ENCODE measurements at regions not wholly inside any gene's neighbourhood (a gene's known extent, or its start where the extent isn't known, plus 50 kb on each side); places are given as distances from the start of the nearest gene placed in this dataset.

GRCh38 chr4:34664051-34664450 is 1580.3 kb downstream of the ARAP2 start:
- TF ChIP-seq SIN3A (IDR thresholded peaks at IDR 0.05; ENCODE audit: low read depth) = no peak
- TF ChIP-seq SRF (IDR thresholded peaks at IDR 0.05; ENCODE audit: low read depth) = no peak
- no peak for TF ChIP-seq EZH2phosphoT487 (IDR thresholded peaks at IDR 0.05; ENCODE audit: borderline replicate concordance)
- TF ChIP-seq RAD21 (IDR thresholded peaks at IDR 0.05; ENCODE audit: low read depth) = no peak
- no peak for TF ChIP-seq FOSL1 (IDR thresholded peaks at IDR 0.05; ENCODE audit: low read depth)
- no peak for TF ChIP-seq CEBPB (IDR thresholded peaks at IDR 0.05; ENCODE audit: low read depth)
- TF ChIP-seq EGR1 (IDR thresholded peaks at IDR 0.05; ENCODE audit: low read depth) = no peak
- no peak for TF ChIP-seq CTCF (IDR thresholded peaks at IDR 0.05 in 2 of 3, conservative IDR thresholded peaks at IDR 0.05 in 1 of 3; ENCODE audit: borderline replicate concordance in 1 of 3, insufficient read depth in 1 of 3, low read depth in 2 of 3, low read length in 2 of 3)
- H3K4me2 ChIP-seq (ENCODE audit: low read length) = no peak overlapping the region
- no peaks in the 10 kb centered on the region for H3K27me3 ChIP-seq (ENCODE audit: insufficient read depth, low read length)
- H3K4me3 ChIP-seq (replicated peaks in 1 of 2; ENCODE audit: low read depth in 1 of 2, low read length in 2 of 2) = no peak overlapping the region
- no TSS peak for BruUV-seq (replicated peaks)
- H4K20me1 ChIP-seq (ENCODE audit: insufficient read depth) = no peaks in the 10 kb centered on the region
- no peak overlapping the region for H2AFZ ChIP-seq (ENCODE audit: low read depth, low read length, poor library complexity, severe bottlenecking)
- DNase-seq (ENCODE audit: low read depth, low spot score) (no peak), ATAC-seq (no peak)
- POLR2A ChIA-PET = no interaction called here
- intact Hi-C loops (cut with micrococcal nuclease) = no loop called here
- no peaks in the 10 kb centered on the region for H3K79me2 ChIP-seq (ENCODE audit: insufficient read depth, low read length)
- no peaks in the 10 kb centered on the region for H3K36me3 ChIP-seq (ENCODE audit: control insufficient read depth in 1 of 2, insufficient read depth in 2 of 2, low read length in 2 of 2)
- no peaks in the 10 kb centered on the region for H3K4me1 ChIP-seq (ENCODE audit: control insufficient read depth in 1 of 2, insufficient read depth in 2 of 2, low read length in 2 of 2)
- H3K9me3 ChIP-seq (ENCODE audit: control insufficient read depth in 1 of 2, insufficient read depth in 1 of 2, low read depth in 1 of 2, low read length in 2 of 2) = no peaks in the 10 kb centered on the region
- H3K27ac ChIP-seq (ENCODE audit: low read depth, low read length) = no peak overlapping the region
- no peaks in the 10 kb centered on the region for H3K9me2 ChIP-seq (ENCODE audit: insufficient read depth)
- no peak overlapping the region for H3K9ac ChIP-seq (ENCODE audit: low read length)
- RAD21 ChIA-PET (ENCODE audit: low non-redundant PET in 1 of 2, low total read pairs in 2 of 2, uncharacterized antibody in 2 of 2, unreplicated experiment in 2 of 2) = no interaction called here
- CTCF ChIA-PET = no interaction called here

- no peak overlapping the region for H3K27ac ChIP-seq (ENCODE audit: low read depth, low read length)
- ChIA-PET POLR2A (no interaction called here), RAD21 (ENCODE audit: low non-redundant PET in 1 of 2, low total read pairs in 2 of 2, uncharacterized antibody in 2 of 2, unreplicated experiment in 2 of 2) (no interaction called here), CTCF (no interaction called here)
- H4K20me1 ChIP-seq (ENCODE audit: insufficient read depth) = no peaks in the 10 kb centered on the region
- peak; percentile 36; the same call in 1 of the 2 replicates for TF ChIP-seq JUND (IDR thresholded peaks at IDR 0.05)
- TF ChIP-seq ELF1 (IDR thresholded peaks at IDR 0.05; ENCODE audit: borderline replicate concordance, low read depth) = peak; percentile 29
- TF ChIP-seq ZFX (IDR thresholded peaks at IDR 0.05) = no peak
- TF ChIP-seq CBX3 (IDR thresholded peaks at IDR 0.05; ENCODE audit: low read depth) = peak; percentile 51; the same call in 1 of the 2 replicates
- no peak for TF ChIP-seq EZH2phosphoT487 (IDR thresholded peaks at IDR 0.05; ENCODE audit: borderline replicate concordance)
- peak; percentile 32; the same call in 1 of the 2 replicates for TF ChIP-seq RAD21 (IDR thresholded peaks at IDR 0.05; ENCODE audit: low read depth)
- TF ChIP-seq SP1 (IDR thresholded peaks at IDR 0.05; ENCODE audit: low read depth) = 0 out of 2 replicates have a peak, but pooled peaks have one; percentile 23
- peak; percentile 60; the same call in 1 of the 2 replicates for ATAC-seq
- no peaks in the 10 kb centered on the region for H3K36me3 ChIP-seq (ENCODE audit: control insufficient read depth in 1 of 2, insufficient read depth in 2 of 2, low read length in 2 of 2)
- H3K9me2 ChIP-seq (ENCODE audit: insufficient read depth) = no peaks in the 10 kb centered on the region
- no peak overlapping the region for H3K9ac ChIP-seq (ENCODE audit: low read length)
- H3K27me3 ChIP-seq (ENCODE audit: insufficient read depth, low read length) = no peaks in the 10 kb centered on the region
- peak; percentile 29 for DNase-seq (ENCODE audit: low read depth, low spot score)
- no TSS peak for BruUV-seq (replicated peaks)
- peaks cover 0 to 7% of the 10 kb centered on the region in 2 experiments; a peak in 1 of 4 replicates for H3K4me1 ChIP-seq (ENCODE audit: control insufficient read depth in 1 of 2, insufficient read depth in 2 of 2, low read length in 2 of 2)
- no peaks in the 10 kb centered on the region for H3K79me2 ChIP-seq (ENCODE audit: insufficient read depth, low read length)
- H3K9me3 ChIP-seq (ENCODE audit: control insufficient read depth in 1 of 2, insufficient read depth in 1 of 2, low read depth in 1 of 2, low read length in 2 of 2) = no peaks in the 10 kb centered on the region
- H3K4me2 ChIP-seq (ENCODE audit: low read length) = peak overlapping the region; percentile 15; the same call in 1 of the 2 replicates
- H2AFZ ChIP-seq (ENCODE audit: low read depth, low read length, poor library complexity, severe bottlenecking) = no peak overlapping the region
- intact Hi-C loops (cut with micrococcal nuclease) = no loop called here
- no peak overlapping the region for H3K4me3 ChIP-seq (replicated peaks in 1 of 2; ENCODE audit: low read depth in 1 of 2, low read length in 2 of 2)
These were observed 1567.9 kb downstream of the ARAP2 start for GRCh38 chr4:34676400-34676799.

Measured in HCT116 (cell line).